ENCODE measurements at regions not wholly inside any gene's neighbourhood (a gene's known extent, or its start where the extent isn't known, plus 50 kb on each side); places are given as distances from the start of the nearest gene placed in this dataset.
A peak's percentile ranks its signal among the peaks of the same experiment; 100 is the strongest.

DNA sequence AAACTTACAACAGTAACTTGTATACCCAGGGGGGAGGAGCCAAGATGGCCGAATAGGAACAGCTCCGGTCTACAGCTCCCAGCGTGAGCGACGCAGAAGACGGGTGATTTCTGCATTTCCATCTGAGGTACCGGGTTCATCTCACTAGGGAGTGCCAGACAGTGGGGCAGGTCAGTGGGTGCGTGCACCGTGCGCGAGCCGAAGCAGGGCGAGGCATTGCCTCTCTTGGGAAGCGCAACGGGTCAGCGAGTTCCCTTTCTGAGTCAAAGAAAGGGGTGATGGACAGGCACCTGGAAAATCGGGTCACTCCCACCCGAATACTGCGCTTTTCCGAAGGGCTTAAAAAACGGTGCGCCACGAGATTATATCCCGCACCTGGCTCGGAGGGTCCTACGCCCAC lies 278.8 kb downstream of the FAM47B start:
- peak overlapping the region; percentile 64 for H3K27ac ChIP-seq

DNA sequence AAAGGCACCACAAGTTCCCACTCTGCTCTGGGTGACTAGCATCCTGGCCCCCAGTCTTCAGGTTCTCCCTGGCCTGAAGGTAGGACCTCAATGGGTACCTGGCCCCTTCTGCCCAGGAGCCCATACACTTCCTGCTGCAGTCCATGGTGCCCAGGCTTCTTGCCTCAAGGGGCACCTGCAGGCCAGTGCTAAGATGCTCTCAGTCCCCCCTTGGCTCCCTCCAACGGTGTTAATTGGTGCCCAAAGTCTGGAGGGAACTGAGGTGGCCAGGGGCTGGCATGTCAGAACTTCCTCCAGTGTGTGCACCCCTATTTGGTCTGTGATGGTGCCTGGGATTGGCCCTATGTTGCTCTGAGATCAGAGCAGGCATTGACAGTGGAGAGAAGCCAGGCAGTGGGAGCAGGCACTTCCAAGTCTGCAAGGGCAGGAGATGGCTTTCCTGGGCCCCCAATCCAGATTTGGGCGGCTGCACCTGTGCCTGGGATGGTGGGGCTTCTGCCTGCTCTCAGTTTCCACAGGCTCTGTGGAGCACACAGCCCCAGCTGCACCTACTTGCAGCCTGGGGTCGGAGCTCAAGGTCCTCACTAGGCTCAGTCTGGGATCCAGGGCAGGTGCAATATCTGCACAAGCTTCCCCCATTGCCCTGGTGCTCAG lies 301.6 kb downstream of the FAM47B start:
- TF ChIP-seq ZFX (IDR thresholded peaks at IDR 0.05) = no peak
- TF ChIP-seq, protein P1, sequence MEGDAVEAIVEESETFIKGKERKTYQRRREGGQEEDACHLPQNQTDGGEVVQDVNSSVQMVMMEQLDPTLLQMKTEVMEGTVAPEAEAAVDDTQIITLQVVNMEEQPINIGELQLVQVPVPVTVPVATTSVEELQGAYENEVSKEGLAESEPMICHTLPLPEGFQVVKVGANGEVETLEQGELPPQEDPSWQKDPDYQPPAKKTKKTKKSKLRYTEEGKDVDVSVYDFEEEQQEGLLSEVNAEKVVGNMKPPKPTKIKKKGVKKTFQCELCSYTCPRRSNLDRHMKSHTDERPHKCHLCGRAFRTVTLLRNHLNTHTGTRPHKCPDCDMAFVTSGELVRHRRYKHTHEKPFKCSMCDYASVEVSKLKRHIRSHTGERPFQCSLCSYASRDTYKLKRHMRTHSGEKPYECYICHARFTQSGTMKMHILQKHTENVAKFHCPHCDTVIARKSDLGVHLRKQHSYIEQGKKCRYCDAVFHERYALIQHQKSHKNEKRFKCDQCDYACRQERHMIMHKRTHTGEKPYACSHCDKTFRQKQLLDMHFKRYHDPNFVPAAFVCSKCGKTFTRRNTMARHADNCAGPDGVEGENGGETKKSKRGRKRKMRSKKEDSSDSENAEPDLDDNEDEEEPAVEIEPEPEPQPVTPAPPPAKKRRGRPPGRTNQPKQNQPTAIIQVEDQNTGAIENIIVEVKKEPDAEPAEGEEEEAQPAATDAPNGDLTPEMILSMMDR (conservative IDR thresholded peaks at IDR 0.05) = no peak
- no peak overlapping the region for H3K27ac ChIP-seq

DNA sequence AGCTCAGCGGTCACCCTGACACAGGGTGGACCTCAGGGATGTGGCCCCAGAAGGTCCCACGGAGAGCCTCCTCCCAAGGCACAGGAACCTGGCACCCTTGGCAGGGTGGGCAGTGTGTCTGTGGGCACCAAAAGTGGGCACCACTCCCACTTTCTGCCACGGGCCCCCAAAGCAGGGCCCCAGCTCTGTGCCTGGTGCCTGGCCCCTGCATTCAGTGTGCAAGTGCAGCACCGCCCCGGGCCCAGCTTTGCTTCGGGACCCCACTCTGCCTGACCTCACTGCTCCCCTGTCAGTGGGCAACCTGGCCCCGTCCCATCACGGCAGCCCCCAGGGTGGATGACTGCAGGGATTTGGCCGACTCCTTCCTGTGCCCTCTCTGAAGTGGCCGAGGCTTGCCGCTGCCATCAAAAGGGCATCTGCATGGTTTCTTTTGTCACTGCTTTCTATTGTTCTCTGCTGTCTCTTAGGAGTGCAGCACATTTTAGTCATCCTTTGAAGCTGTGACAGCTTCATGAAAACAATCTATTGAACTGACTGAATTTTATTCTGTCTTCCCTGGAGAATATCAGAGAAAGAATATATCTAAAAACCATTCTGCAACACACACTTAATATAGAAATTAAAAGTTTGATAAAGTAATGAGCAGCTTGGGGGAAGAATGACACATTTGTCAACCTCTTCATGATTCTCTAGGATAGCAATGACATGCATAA lies 302.4 kb downstream of the FAM47B start:
- TF ChIP-seq, protein P1 (conservative IDR thresholded peaks at IDR 0.05) = no peak
- no peak overlapping the region for H3K27ac ChIP-seq

DNA sequence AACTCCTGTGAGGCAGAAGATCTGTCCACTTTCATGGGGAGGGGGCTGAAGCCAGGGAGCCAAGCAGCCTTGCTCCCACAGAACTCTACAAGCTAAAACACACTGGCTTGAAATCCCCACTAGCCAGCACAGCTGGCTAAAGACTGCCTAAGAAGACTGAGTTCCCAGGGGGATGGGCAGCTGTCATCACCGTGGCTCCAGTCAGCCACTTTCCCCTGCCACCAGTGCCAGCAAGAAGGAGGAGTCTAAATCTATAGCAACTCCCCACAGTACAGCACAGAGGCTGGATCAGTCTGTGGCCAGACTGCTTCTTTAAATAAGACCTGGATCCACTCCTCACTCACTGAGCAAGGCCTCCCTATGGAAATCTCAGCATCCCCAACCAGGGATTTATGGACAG lies 308.6 kb downstream of the FAM47B start:
- no peak for TF ChIP-seq ZFX (IDR thresholded peaks at IDR 0.05)
- TF ChIP-seq, protein P1 (conservative IDR thresholded peaks at IDR 0.05) = no peak
- no peak overlapping the region for H3K27ac ChIP-seq

DNA sequence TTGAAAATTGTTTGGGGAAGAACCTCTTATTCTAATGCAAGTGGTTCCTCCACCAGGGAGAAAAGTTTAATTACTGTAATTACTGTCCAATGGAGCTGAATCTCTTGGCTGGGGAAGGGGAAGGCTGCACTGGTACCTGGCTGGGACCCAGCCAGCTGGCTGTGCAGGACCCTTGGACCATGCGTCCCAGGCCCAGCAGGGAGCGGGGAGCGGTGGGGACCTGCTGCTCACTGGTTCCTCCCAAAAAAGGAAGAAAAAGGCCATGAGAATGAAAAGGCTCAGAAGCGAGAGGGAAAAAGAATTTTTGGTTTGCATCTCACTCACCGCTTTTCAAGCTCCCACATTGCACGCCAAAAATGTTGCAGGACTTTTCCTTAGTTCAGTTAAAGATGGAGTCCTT lies 333.5 kb downstream of the FAM47B start:
- no peak overlapping the region for H3K27ac ChIP-seq
- no peak for TF ChIP-seq ZFX (IDR thresholded peaks at IDR 0.05)
- TF ChIP-seq, protein P1 (conservative IDR thresholded peaks at IDR 0.05) = no peak

DNA sequence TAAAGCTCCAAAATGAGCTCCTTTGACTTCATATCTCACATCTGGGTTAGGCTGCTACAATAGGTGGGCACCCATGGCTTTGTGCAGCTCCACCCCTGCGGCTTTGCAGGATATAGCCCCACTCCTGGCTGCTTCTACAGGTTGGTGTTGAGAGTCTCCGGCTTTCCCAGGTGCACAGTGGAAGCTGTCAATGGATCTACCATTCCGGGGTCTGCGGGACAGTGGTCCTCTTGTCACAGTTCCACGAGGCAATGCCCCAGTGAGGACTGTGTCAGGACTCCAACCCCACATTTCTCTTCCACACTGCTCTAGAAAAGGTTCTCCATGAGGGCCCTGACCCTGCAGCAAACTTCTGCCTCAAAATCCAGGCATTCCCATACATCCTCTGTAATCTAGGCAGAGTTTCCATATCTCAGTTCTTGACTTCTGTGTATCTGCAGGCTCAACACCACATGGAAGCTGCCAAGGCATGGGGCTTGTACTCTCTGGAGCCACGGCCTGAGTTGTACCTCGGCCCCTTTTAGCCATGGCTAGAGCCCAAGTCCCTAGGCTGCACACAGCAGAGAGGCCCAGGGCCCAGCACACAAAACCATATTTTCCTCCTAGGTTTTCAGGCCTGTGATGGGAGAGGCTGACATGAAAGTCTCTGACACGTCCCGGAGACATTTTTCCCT lies 342.8 kb downstream of the FAM47B start:
- H3K27ac ChIP-seq = no peak overlapping the region
- no peak for TF ChIP-seq ZFX (IDR thresholded peaks at IDR 0.05)
- TF ChIP-seq, protein P1 (conservative IDR thresholded peaks at IDR 0.05) = no peak

DNA sequence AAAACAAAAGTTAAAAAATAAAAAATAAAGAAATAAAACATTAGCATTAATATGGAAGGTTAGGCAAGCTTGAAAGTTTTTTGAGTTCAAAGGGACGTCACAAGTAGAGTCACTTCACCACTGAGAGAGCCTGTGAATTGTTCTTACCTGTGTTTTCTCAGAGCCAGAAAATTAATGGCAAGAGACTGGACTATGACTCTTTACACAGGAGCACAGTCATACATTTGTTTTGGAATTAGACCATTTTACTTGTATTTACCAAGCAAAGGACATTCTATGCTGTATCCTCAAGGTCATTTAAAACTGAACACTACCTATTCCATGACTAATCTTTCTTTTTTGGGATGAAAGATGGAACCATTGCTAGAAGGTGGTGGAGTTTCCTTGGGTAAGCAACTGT lies 346.1 kb downstream of the FAM47B start:
- TF ChIP-seq, protein P1 (conservative IDR thresholded peaks at IDR 0.05) = no peak
- TF ChIP-seq ZFX (IDR thresholded peaks at IDR 0.05) = no peak
- H3K27ac ChIP-seq = no peak overlapping the region

All from C4-2B (cell line).